ENCODE measurements at regions not wholly inside any gene's neighbourhood (a gene's known extent, or its start where the extent isn't known, plus 50 kb on each side); places are given as distances from the start of the nearest gene placed in this dataset.
"Not testable (repeated sequence)": the region's sequence is repeated elsewhere in the genome, so short reads cannot be mapped to it uniquely, and the experiment has no call there.

DNA sequence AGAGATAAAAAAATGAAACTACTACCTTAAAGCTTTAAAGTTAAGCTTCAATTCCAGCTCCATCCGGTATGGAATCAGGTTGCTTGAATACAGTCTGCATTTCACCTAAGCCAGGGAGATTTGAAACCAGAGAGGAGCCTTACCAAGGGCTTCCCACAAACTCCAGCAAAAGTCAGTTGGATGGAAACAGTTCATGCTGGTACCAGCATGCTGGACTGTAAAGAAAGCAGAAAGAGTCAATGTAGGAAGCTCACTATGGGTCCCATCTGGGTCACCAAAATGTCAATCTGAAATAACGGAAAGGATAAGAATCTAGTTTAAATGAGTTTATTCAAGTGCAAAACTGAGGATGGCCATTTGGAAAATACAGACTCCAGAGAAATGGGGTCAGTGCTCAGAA lies 65.3 kb downstream of the CDO1 start:
- H3K9me3 ChIP-seq, result no peaks in the 10 kb centered on the region
- TF ChIP-seq, protein P1, sequence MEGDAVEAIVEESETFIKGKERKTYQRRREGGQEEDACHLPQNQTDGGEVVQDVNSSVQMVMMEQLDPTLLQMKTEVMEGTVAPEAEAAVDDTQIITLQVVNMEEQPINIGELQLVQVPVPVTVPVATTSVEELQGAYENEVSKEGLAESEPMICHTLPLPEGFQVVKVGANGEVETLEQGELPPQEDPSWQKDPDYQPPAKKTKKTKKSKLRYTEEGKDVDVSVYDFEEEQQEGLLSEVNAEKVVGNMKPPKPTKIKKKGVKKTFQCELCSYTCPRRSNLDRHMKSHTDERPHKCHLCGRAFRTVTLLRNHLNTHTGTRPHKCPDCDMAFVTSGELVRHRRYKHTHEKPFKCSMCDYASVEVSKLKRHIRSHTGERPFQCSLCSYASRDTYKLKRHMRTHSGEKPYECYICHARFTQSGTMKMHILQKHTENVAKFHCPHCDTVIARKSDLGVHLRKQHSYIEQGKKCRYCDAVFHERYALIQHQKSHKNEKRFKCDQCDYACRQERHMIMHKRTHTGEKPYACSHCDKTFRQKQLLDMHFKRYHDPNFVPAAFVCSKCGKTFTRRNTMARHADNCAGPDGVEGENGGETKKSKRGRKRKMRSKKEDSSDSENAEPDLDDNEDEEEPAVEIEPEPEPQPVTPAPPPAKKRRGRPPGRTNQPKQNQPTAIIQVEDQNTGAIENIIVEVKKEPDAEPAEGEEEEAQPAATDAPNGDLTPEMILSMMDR (IDR thresholded peaks at IDR 0.05), result no peak
- DNase-seq, result no peak
- no peak for ATAC-seq
- H3K4me3 ChIP-seq, result no peak overlapping the region
- no peaks in the 10 kb centered on the region for H3K27me3 ChIP-seq
- intact Hi-C loops (cut with DNase I), result no loop called here
- H3K36me3 ChIP-seq, result no peaks in the 10 kb centered on the region
- no peak overlapping the region for H3K27ac ChIP-seq
- H3K4me1 ChIP-seq, result no peaks in the 10 kb centered on the region

GRCh38 chr5:115749016-115749415 lies 67.4 kb downstream of the CDO1 start:
- DNase-seq (no peak), ATAC-seq (no peak)
- H3K36me3 ChIP-seq, result no peaks in the 10 kb centered on the region
- no peaks in the 10 kb centered on the region for H3K9me3 ChIP-seq
- H3K4me3 ChIP-seq, result no peak overlapping the region
- no peaks in the 10 kb centered on the region for H3K27me3 ChIP-seq
- no peaks in the 10 kb centered on the region for H3K4me1 ChIP-seq
- intact Hi-C loops (cut with DNase I), result no loop called here
- TF ChIP-seq, protein P1 (IDR thresholded peaks at IDR 0.05), result no peak
- H3K27ac ChIP-seq, result no peak overlapping the region

GRCh38 chr5:115739245-115739644 lies 77.2 kb downstream of the CDO1 start:
- H3K36me3 ChIP-seq; ATAC-seq; DNase-seq; H3K27ac ChIP-seq; H3K4me3 ChIP-seq; H3K27me3 ChIP-seq; H3K4me1 ChIP-seq; intact Hi-C loops (cut with DNase I); H3K9me3 ChIP-seq: not testable (repeated sequence)

DNA sequence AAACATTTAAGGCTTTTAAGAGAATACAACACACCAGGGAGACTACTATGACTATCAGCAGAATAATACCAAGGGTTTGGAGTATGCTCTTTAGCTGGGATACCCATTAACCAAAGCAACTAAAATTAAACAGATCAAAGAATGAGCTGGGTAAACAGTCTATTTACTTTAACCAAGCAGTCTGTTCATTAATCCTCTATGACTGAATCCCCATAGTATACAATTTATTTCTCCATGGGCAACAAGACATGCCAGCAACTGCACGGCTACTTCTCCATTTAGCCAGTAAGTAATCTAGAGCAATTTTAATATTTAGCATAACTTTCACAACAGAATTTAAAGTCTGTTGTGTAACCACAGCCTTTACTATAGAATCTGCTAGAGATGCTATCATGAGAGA lies 77.6 kb downstream of the CDO1 start:
- TF ChIP-seq, protein P1 (IDR thresholded peaks at IDR 0.05), result no peak
- no peak for ATAC-seq
- Histone ChIP-seq H3K36me3 (no peaks in the 10 kb centered on the region), H3K27ac (no peak overlapping the region), H3K4me1 (peaks cover 7% of the 10 kb centered on the region), H3K9me3 (peaks cover 4% of the 10 kb centered on the region), H3K27me3 (no peaks in the 10 kb centered on the region), H3K4me3 (no peak overlapping the region)
- intact Hi-C loops (cut with DNase I), result no loop called here
- no peak for DNase-seq

DNA sequence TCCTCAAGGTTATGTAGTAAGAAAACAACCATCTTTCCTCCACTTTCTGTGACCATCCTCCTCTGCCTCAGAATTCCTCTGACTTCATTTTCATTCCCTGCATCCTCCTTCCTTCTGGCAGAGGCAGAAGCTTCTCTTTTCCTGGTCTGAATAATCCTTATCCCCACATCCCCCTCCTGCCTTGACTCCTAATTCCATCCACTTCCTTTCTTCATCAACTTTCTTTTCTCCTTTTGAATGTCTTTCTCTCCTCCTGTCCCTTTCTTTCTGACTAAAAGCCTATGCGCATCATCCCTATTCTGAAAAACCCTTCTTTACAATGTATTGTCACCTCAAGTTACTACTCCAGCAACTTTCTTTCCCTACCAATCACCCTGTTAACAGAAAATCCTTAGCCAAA lies 79.0 kb downstream of the CDO1 start:
- intact Hi-C loops (cut with DNase I), result no loop called here

DNA sequence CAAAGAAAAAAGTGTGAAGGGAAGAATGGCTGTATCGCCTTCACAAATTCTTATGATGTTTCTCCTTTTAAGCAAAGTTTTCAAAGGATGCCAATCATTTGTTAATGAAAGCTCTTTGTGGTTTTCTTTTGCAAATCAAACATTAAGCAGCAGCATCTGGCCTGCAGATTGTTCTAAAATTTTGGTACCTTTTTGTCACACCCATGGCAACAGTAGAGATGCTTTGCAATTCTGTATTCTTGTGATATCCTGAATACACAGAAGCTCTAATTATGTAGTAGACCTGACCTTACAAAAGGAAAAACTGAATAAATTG lies 79.8 kb downstream of the CDO1 start:
- intact Hi-C loops (cut with DNase I), result no loop called here
- H3K4me1 ChIP-seq, result peaks cover 7% of the 10 kb centered on the region
- no peak overlapping the region for H3K27ac ChIP-seq

More for the DNA sequence above, 79.0 kb downstream of the CDO1 start:
- Histone ChIP-seq H3K36me3 (no peaks in the 10 kb centered on the region), H3K27ac (no peak overlapping the region), H3K9me3 (no peaks in the 10 kb centered on the region), H3K4me3 (no peak overlapping the region), H3K4me1 (peaks cover 7% of the 10 kb centered on the region), H3K27me3 (no peaks in the 10 kb centered on the region)
- no peak for DNase-seq
- TF ChIP-seq, protein P1 (IDR thresholded peaks at IDR 0.05), result no peak
- no peak for ATAC-seq

More for the DNA sequence above, 79.8 kb downstream of the CDO1 start:
- Histone ChIP-seq H3K27me3 (no peaks in the 10 kb centered on the region), H3K36me3 (no peaks in the 10 kb centered on the region), H3K9me3 (no peaks in the 10 kb centered on the region), H3K4me3 (no peak overlapping the region)
- DNase-seq (no peak), ATAC-seq (no peak)
- TF ChIP-seq, protein P1 (IDR thresholded peaks at IDR 0.05), result no peak

Data from upper lobe of right lung (tissue), 1 donor.